Skeletal muscle cell (primary cell): ENCODE measurements at regions not wholly inside any gene's neighbourhood (a gene's known extent, or its start where the extent isn't known, plus 50 kb on each side); places are given as distances from the start of the nearest gene placed in this dataset.

Experiments used
- DNase-seq: peaks from one replicate; pipeline ENCODE4 v3.0.0-alpha.2; 2010; ENCODE audit warnings: low read depth
- H3K4me3 ChIP-seq: 2 replicates; pipeline ENCODE4 v1.5.1; 2011; ENCODE audit warnings: low read depth, mild to moderate bottlenecking, control low read depth, low read length, moderate library complexity

GRCh38 chr12:41795051-41795600 is 349.5 kb downstream of the GXYLT1 start:
- no peak for DNase-seq
- no peak overlapping the region for H3K4me3 ChIP-seq

- no peak overlapping the region for H3K4me3 ChIP-seq
- DNase-seq = no peak
Measured at GRCh38 chr12:41794336-41794735, 350.3 kb downstream of the GXYLT1 start.

- H3K4me3 ChIP-seq = no peak overlapping the region
- no peak for DNase-seq
Measured at GRCh38 chr12:41784957-41785356, 359.7 kb downstream of the GXYLT1 start.

- H3K4me3 ChIP-seq = no peak overlapping the region
- no peak for DNase-seq
Measured at GRCh38 chr12:41778934-41779333, 365.7 kb downstream of the GXYLT1 start.

- no peak overlapping the region for H3K4me3 ChIP-seq
- no peak for DNase-seq
Measured at GRCh38 chr12:41777064-41777790, 367.4 kb downstream of the GXYLT1 start.

GRCh38 chr12:41772478-41772877 is 372.2 kb downstream of the GXYLT1 start:
- DNase-seq = no peak
- H3K4me3 ChIP-seq = no peak overlapping the region

GRCh38 chr12:41769810-41770209 is 374.9 kb downstream of the GXYLT1 start:
- H3K4me3 ChIP-seq = no peak overlapping the region
- DNase-seq = no peak

- no peak for DNase-seq
- no peak overlapping the region for H3K4me3 ChIP-seq
Measured at GRCh38 chr12:41768456-41768855, 376.2 kb downstream of the GXYLT1 start.

GRCh38 chr12:41762691-41763090 is 382.0 kb downstream of the GXYLT1 start:
- H3K4me3 ChIP-seq = no peak overlapping the region
- no peak for DNase-seq

GRCh38 chr12:41745593-41745992 is 399.1 kb downstream of the GXYLT1 start:
- no peak for DNase-seq

GRCh38 chr12:41743835-41744234 is 400.8 kb downstream of the GXYLT1 start:
- no peak overlapping the region for H3K4me3 ChIP-seq
- DNase-seq = no peak

More at GRCh38 chr12:41745593-41745992, 399.1 kb downstream of the GXYLT1 start:
- no peak overlapping the region for H3K4me3 ChIP-seq

GRCh38 chr12:41739066-41739465 is 405.6 kb downstream of the GXYLT1 start:
- no peak for DNase-seq
- H3K4me3 ChIP-seq = no peak overlapping the region

- no peak for DNase-seq
- no peak overlapping the region for H3K4me3 ChIP-seq
Measured at GRCh38 chr12:41737423-41737822, 407.3 kb downstream of the GXYLT1 start.

- no peak overlapping the region for H3K4me3 ChIP-seq
- no peak for DNase-seq
Measured at GRCh38 chr12:41736436-41736835, 408.2 kb downstream of the GXYLT1 start.

- DNase-seq = no peak
- no peak overlapping the region for H3K4me3 ChIP-seq
Measured at GRCh38 chr12:41731691-41732090, 413.0 kb downstream of the GXYLT1 start.

GRCh38 chr12:41731061-41731460 is 413.6 kb downstream of the GXYLT1 start:
- no peak overlapping the region for H3K4me3 ChIP-seq
- DNase-seq = no peak

- DNase-seq = no peak
- H3K4me3 ChIP-seq = no peak overlapping the region
Measured at GRCh38 chr12:41724216-41724615, 420.5 kb downstream of the GXYLT1 start.

GRCh38 chr12:41719214-41719613 is 425.5 kb downstream of the GXYLT1 start:
- no peak for DNase-seq
- H3K4me3 ChIP-seq = no peak overlapping the region

- H3K4me3 ChIP-seq = no peak overlapping the region
- no peak for DNase-seq
Measured at GRCh38 chr12:41715256-41715655, 429.4 kb downstream of the GXYLT1 start.

- H3K4me3 ChIP-seq = no peak overlapping the region
- no peak for DNase-seq
Measured at GRCh38 chr12:41709463-41710285, 435.0 kb downstream of the GXYLT1 start.

GRCh38 chr12:41709012-41709411 is 435.7 kb downstream of the GXYLT1 start:
- DNase-seq = no peak
- no peak overlapping the region for H3K4me3 ChIP-seq
